SJSA1 (cell line): ENCODE measurements at regions not wholly inside any gene's neighbourhood (a gene's known extent, or its start where the extent isn't known, plus 50 kb on each side); places are given as distances from the start of the nearest gene placed in this dataset.

ENCODE experiments used
- DNase-seq, 2 experiments: peaks; one replicate each; pipeline ENCODE4 v3.0.0-alpha.2; 2015 to 2020; ENCODE audit warnings: low spot score in 2 of 2, low read depth in 1 of 2
- H3K27ac ChIP-seq: fragments of 250-450 bp; sonication (Bioruptor Pico); 2 replicates; pipeline ENCODE4 v1.5.1; 2020; ENCODE audit warnings: mild to moderate bottlenecking, moderate library complexity
- H3K27me3 ChIP-seq: fragments of 250-450 bp; sonication (Bioruptor Pico); replicated peaks from 2 replicates; pipeline ENCODE4 v1.5.1; 2020; ENCODE audit warnings: mild to moderate bottlenecking, moderate library complexity
- H3K36me3 ChIP-seq: fragments of 250-450 bp; sonication (Bioruptor Pico); 2 replicates; pipeline ENCODE4 v1.5.1; 2020; ENCODE audit warnings: mild to moderate bottlenecking
- H3K4me1 ChIP-seq: fragments of 250-450 bp; sonication (Bioruptor Pico); replicated peaks from 2 replicates; pipeline ENCODE4 v1.6.1; 2021; ENCODE audit warnings: mild to moderate bottlenecking
- H3K4me3 ChIP-seq: fragments of 250-450 bp; sonication (Bioruptor Pico); 2 replicates; pipeline ENCODE4 v1.5.1; 2020; ENCODE audit warnings: mild to moderate bottlenecking
- H3K9me3 ChIP-seq: fragments of 250-450 bp; sonication (Bioruptor Pico); replicated peaks from 2 replicates; pipeline ENCODE4 v1.5.1; 2020; ENCODE audit warnings: mild to moderate bottlenecking

DNA sequence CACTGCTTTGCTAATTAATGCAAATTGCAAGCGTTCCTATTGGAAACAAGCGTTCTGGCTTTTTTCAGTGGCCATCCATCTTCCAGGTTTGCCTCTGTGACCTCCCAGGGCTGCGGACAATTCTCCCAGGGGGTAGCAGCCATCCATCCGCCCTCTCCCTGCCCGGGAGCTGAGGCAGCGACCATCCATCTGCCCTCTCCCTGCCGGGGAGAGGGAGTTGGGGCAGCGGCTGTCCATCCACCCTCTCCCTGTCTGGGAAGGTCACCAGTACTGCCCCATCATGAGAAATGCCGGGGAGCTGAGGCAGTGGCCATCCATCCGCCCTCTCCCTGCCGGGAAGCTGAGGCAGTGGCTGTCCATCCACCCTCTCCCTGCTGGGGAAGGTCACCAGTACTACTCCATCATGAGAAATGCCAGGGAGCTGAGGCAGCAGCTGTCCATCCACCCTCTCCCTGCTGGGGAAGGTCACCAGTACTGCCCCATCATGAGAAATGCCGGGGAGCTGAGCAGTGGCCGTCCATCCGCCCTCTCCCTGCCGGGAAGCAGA, 394.7 kb downstream of the BRD1 start:
- Histone ChIP-seq H3K36me3 (no peaks in the 10 kb centered on the region), H3K9me3 (peaks cover 9% of the 10 kb centered on the region), H3K27ac (no peak overlapping the region), H3K4me1 (no peaks in the 10 kb centered on the region), H3K4me3 (no peak overlapping the region), H3K27me3 (no peaks in the 10 kb centered on the region)
- DNase-seq: no peak

DNA sequence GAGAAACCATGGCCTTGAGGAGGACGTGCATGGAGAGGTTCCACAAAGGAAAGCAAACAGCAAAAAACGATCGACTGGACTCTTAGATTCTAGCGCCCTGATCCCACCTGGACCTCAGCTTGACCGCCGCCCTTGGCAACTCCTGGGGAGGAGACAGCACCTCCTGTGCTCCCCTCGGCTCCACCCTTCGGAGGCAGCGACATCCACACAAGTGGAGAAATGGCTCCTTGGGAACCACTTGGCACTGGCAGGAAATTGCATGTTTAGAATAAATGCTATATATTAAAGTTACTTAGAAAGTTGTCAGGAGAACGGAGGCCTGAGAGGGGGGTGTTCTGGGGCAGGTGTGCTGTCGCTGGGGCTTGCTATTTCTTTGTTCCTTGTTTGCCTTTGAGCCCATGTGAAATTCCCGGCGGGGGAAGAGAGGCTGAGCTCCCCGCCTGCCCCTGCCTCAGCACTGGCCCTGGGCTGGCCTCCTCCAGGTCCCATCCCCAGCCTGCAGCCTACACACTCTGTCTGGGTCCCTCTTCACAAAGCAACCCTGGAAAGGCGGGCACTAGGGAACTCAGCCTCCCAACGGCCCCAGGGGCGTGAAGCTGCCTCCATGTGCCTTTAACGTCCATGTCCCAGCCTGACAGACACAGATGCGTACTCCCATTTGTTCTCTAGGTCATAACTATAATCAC, 395.3 kb downstream of the BRD1 start:
- H3K27me3 ChIP-seq: no peaks in the 10 kb centered on the region
- H3K9me3 ChIP-seq: peaks cover 9% of the 10 kb centered on the region
- H3K4me1 ChIP-seq: no peaks in the 10 kb centered on the region
- no peaks in the 10 kb centered on the region for H3K36me3 ChIP-seq
- no peak overlapping the region for H3K4me3 ChIP-seq
- H3K27ac ChIP-seq: no peak overlapping the region
- peak in 1 of 2 experiments; percentile 27 for DNase-seq

DNA sequence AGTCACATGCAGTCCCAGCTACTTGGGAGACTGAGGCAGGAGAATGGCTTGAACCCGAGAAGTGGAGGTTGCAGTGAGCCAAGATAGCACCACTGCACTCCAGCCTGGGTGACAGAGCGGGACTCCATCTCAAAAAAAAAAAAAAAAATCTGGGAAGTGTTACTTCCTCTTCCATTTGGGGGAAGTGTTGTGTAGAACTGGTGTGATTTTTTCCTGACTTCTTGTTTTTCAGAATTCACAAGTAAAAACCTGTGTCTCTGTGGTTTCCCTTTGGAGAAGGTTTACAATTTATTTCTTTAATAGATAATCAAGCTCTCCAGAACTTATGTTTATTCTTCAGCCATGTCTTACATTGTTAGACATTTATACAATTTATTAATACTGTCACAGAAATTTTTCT, 396.1 kb downstream of the BRD1 start:
- Histone ChIP-seq H3K4me1 (no peaks in the 10 kb centered on the region), H3K36me3 (no peaks in the 10 kb centered on the region), H3K27ac (no peak overlapping the region), H3K9me3 (peaks cover 9% of the 10 kb centered on the region), H3K4me3 (no peak overlapping the region), H3K27me3 (no peaks in the 10 kb centered on the region)
- no peak for DNase-seq

DNA sequence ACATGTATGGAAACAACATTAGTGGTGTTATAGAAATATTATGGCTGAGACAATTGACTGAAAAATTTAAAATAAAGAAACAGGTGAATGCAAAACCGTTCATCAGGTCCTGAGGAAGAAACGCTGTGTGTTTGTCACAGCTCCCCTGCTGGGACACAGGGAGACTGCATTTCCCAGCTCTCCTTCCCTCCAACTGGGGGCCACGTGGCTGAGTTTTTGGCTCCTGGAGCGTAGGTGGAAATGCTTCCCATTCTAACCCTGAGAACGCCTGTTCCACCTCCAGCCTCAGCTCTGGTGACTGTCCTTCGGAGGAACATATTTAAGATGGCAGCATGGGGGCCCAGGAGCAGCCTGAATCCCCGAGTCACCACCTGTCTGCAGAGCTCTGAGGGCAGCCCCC, 398.6 kb downstream of the BRD1 start:
- Histone ChIP-seq H3K9me3 (0 out of 2 replicates have a peak, but pooled peaks cover 2% of the 10 kb centered on the region), H3K27ac (no peak overlapping the region), H3K4me1 (no peaks in the 10 kb centered on the region), H3K36me3 (no peaks in the 10 kb centered on the region), H3K4me3 (no peak overlapping the region), H3K27me3 (no peaks in the 10 kb centered on the region)
- DNase-seq: peak in 1 of 2 experiments; percentile 28

DNA sequence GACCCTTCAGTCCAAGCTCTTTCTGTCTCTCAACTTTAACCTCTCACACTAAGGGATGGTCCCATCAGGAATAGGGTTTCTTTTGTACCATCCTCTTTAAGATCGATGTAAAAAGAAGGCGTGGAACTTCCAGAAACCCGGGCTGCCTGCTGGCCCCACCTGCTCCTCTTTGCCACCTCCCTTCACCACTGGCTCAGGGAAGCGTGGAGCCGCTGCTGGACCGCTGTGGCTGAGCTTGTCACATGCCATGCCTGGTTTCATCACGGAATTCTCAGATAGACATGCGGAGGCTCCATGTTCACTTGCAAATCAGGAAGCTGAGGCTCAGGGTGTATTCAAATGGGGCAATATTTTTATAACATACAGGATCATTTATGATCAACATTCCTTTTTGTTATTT, 399.7 kb downstream of the BRD1 start:
- Histone ChIP-seq H3K27ac (no peak overlapping the region), H3K36me3 (no peaks in the 10 kb centered on the region), H3K4me1 (no peaks in the 10 kb centered on the region), H3K27me3 (no peaks in the 10 kb centered on the region), H3K9me3 (no peaks in the 10 kb centered on the region; the same call in 1 of the 2 replicates), H3K4me3 (no peak overlapping the region)
- no peak for DNase-seq

DNA sequence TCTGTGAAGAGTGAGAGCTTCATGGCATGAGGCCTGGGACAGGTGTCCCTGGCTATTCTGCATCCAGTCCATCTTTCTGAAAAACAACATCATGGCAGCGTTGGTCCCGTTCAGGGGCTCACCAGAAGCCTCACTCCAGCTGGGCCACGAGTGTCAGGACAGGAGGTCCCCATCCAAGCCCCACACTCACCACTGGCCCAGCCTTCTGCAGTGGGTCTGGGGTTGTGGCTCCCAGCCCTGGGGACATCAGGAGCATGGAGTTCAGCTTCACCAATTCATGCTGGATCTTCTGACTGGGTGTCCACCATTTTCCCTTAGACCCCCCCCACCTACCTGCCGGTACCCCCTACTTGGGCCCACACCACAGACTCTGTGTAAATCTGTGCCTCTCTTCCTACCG, 400.3 kb downstream of the BRD1 start:
- no peaks in the 10 kb centered on the region for H3K4me1 ChIP-seq
- no peaks in the 10 kb centered on the region; the same call in 1 of the 2 replicates for H3K9me3 ChIP-seq
- no peaks in the 10 kb centered on the region for H3K36me3 ChIP-seq

DNA sequence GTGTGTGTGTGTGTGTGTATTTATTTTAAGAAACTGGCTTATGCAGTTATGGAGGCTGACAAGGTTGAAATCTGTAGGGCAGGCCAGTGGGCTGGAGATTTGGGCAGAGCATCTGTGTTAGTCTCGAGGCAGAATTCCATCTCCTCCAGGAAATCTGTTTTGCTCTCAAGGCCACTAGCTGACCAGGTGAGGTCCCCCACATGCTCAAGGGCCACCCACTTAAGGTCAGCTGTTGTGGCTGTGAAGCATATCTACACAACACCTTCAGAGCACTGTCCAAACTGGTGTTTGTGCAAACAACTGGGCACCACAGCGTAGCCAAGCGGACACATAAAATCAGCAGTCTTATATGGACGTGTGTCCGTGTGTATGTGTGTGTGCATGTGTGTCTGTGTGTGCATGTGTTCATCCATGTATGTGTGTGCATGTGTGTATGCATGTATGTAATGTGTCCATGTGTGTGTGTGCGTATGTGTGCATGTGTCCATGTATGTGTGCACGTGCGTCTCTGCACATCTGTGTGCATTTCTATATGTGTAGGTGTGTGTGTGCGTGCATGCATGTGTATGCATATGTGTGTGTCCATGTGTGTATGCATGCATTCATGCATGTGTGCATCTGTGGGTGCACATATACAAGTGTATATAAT, 400.9 kb downstream of the BRD1 start:
- Histone ChIP-seq H3K4me1 (no peaks in the 10 kb centered on the region), H3K27ac (no peak overlapping the region), H3K27me3 (no peaks in the 10 kb centered on the region), H3K4me3 (no peak overlapping the region), H3K9me3 (no peaks in the 10 kb centered on the region; the same call in 1 of the 2 replicates), H3K36me3 (no peaks in the 10 kb centered on the region)
- no peak for DNase-seq

More for the DNA sequence above, 400.3 kb downstream of the BRD1 start:
- Histone ChIP-seq H3K27ac (no peak overlapping the region), H3K4me3 (no peak overlapping the region), H3K27me3 (no peaks in the 10 kb centered on the region)
- no peak for DNase-seq

DNA sequence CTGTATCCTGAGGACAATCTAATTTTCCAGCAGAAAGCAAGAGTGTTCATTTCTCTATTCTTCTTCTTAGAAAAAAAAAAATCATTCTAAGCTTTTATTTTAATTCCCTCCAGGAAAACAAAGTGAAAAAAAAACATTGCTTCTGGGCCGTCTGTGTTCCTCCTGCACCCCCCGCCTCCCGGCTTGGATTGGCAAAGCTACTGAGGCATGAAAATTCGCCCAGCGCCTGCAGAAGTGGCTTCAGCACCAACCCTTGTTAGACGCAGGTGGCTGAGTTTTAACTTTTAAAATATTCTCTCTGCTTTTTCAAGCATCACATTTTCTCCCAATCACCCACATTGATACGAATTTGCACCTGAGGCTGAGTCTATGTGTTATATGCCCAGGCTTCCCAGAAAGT, 401.6 kb downstream of the BRD1 start:
- no peaks in the 10 kb centered on the region; the same call in 1 of the 2 replicates for H3K9me3 ChIP-seq
- no peaks in the 10 kb centered on the region for H3K4me1 ChIP-seq
- H3K27ac ChIP-seq: no peak overlapping the region
- no peak for DNase-seq
- no peaks in the 10 kb centered on the region for H3K27me3 ChIP-seq
- H3K36me3 ChIP-seq: no peaks in the 10 kb centered on the region
- H3K4me3 ChIP-seq: no peak overlapping the region

DNA sequence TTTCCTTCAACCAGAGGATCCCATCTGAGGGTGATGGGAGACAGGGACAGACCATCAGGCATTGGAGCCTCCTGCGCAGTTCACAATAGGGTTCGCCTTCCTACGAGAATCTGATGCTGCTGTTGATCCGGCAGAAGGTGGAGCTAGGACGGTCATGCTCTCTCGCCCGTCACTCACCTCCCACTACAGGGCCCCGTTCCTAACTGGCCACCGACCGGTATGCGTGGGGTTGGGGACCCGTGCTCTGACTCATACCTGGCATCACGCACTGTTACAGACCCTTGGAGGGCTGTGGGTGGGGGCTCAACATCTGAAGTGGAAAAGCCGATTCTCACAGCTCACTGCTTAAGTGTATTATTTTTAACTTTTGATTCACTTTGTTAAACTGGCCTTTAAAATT, 402.3 kb downstream of the BRD1 start:
- Histone ChIP-seq H3K9me3 (no peaks in the 10 kb centered on the region; the same call in 1 of the 2 replicates), H3K27ac (no peak overlapping the region), H3K27me3 (no peaks in the 10 kb centered on the region), H3K36me3 (no peaks in the 10 kb centered on the region), H3K4me1 (no peaks in the 10 kb centered on the region), H3K4me3 (no peak overlapping the region)
- DNase-seq: no peak

DNA sequence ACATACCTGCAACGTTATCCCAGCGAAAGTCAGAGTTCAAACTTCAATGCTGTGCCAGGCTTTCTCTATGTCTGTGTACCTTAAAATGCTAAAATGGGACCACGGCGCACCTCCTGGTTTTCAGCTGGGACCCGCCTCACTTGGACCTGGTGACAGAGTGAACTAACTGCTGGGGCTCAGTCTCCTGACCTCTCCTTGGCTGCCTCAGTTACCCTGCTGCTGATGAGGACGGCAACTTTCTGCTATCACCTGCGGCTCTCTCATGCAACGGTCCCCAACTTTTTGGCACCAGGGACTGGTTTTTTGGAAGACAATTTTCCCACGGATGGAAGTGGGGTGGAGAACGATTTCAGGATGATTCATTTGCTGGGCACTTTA, 402.8 kb downstream of the BRD1 start:
- H3K4me1 ChIP-seq: no peaks in the 10 kb centered on the region
- no peak for DNase-seq
- no peaks in the 10 kb centered on the region; the same call in 1 of the 2 replicates for H3K9me3 ChIP-seq
- H3K27me3 ChIP-seq: no peaks in the 10 kb centered on the region
- H3K36me3 ChIP-seq: no peaks in the 10 kb centered on the region
- no peak overlapping the region for H3K27ac ChIP-seq
- H3K4me3 ChIP-seq: no peak overlapping the region

DNA sequence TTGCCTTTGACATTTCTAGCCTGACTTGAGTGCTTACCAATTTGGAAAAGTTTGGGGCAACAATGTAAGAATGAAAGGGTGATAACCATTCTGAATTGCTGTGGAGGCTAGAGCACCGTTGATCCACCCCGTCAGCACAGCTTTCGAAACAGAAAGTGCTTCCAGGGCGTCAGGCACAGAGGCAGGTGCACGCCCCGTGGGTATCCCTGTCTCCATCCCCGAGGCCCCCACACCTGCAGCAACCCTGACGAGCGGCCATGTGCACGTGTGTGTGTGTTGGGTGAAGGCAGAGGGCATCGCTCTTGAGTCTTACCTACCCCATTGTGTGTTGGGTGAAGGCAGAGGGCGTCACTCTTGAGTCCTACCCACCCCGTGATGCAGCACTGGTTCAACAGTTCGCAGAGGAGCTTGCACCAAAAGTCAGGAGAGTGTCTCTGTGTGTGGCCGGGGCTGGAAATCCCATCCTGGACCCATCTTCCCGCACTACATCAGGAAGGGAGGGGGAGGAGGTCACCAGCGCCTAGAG, 404.5 kb downstream of the BRD1 start:
- no peak overlapping the region for H3K4me3 ChIP-seq
- no peak overlapping the region for H3K27ac ChIP-seq
- DNase-seq: peak in 1 of 2 experiments; percentile 32
- no peaks in the 10 kb centered on the region; the same call in 1 of the 2 replicates for H3K9me3 ChIP-seq
- no peaks in the 10 kb centered on the region for H3K36me3 ChIP-seq
- H3K27me3 ChIP-seq: no peaks in the 10 kb centered on the region
- no peaks in the 10 kb centered on the region for H3K4me1 ChIP-seq

DNA sequence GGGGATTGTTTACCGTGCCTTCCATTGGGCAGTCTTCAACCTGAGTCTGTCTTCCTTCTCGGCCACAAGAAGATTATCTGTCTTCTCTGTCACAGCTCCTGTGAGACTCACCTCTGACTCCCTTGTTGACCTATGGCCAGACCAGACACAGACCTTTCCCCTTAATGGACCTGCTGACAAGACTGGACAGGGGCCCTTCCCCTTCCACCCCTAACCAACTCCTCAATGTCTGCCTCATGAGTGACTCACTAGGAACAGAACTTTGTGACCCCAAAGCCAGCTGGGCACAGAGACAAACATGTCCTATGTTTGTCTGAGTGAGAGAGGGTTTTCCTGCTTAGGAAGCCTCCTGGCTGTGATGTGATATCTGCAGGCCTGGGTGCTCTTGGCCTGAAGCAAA, 405.0 kb downstream of the BRD1 start:
- Histone ChIP-seq H3K27ac (no peak overlapping the region), H3K9me3 (no peaks in the 10 kb centered on the region; the same call in 1 of the 2 replicates), H3K4me1 (no peaks in the 10 kb centered on the region), H3K36me3 (no peaks in the 10 kb centered on the region), H3K4me3 (no peak overlapping the region), H3K27me3 (no peaks in the 10 kb centered on the region)
- peak in 1 of 2 experiments; percentile 29 for DNase-seq

DNA sequence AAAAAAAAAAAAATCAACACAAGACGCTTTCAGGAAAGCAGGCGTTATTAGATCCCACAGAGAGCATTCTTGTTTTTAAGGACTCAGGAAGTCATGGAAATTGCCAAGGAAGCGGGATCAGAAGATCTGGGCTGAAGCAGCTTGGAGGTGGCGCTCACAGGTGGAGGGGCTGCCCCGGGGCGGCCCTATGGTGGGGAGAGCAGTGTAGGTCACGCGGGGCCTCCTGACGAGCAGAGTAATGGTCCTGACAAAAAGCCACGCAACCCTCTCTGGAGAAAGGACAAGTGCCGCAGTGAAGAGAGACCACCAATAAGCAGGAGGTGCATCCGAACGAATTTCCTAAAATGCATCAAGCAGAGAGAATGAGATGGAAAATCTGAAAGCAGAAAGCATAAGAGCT, 407.0 kb downstream of the BRD1 start:
- Histone ChIP-seq H3K9me3 (peaks cover 2% of the 10 kb centered on the region; the same call in 1 of the 2 replicates), H3K27me3 (no peaks in the 10 kb centered on the region), H3K27ac (no peak overlapping the region), H3K4me1 (no peaks in the 10 kb centered on the region), H3K4me3 (no peak overlapping the region), H3K36me3 (no peaks in the 10 kb centered on the region)
- DNase-seq: no peak

DNA sequence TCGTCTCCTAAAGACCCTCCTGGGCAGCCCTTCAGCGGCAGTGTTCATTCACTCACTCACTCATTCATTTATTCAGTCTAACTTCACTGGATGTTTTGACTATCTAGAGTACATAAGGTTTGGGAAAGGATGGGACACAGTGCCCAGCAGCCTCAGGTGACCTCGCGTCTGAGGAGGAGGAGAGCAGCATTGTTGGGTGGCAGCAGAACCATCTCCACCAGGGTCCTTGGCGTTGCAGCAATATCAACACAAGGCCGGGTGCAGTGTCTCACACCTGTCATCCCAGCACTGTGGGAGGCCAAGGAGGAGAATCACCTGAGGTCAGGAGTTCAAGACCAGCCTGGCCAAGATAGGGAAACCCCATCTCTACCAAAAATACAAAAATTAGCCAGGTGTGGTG, 408.0 kb downstream of the BRD1 start:
- H3K36me3 ChIP-seq: no peaks in the 10 kb centered on the region
- H3K4me1 ChIP-seq: no peaks in the 10 kb centered on the region
- no peak overlapping the region for H3K27ac ChIP-seq
- H3K27me3 ChIP-seq: no peaks in the 10 kb centered on the region
- H3K9me3 ChIP-seq: peaks cover 3% of the 10 kb centered on the region; the same call in 1 of the 2 replicates
- H3K4me3 ChIP-seq: no peak overlapping the region
- peak in 1 of 2 experiments; percentile 27 for DNase-seq
